ENCODE measurements at regions not wholly inside any gene's neighbourhood (a gene's known extent, or its start where the extent isn't known, plus 50 kb on each side); places are given as distances from the start of the nearest gene placed in this dataset.

GRCh38 chr2:12932192-12932591 is 215.5 kb downstream of the TRIB2 start:
- no peak for DNase-seq

GRCh38 chr2:12934146-12934756 is 217.5 kb downstream of the TRIB2 start:
- no peak for DNase-seq

DNA sequence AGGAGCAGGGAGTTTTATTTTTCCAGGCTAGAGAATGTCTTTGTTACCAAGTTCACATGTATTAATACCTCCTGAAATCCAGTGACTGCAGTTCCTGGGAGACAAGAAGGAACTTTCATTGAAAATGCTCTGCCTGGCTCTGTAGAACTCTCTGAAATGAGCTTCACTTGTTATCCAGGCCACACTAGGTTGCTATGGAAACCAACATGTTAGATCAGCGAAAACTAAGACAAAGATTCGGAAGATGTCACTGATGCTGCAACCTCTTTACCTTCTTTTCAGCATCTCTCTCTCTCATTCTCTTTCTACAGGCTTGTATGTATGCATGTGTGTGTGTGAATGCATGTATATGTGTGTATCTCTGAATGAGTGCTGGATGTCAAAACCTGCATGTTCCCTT is 218.5 kb downstream of the TRIB2 start:
- no peak for DNase-seq

GRCh38 chr2:12935796-12936195 is 219.1 kb downstream of the TRIB2 start:
- no peak for DNase-seq

GRCh38 chr2:12941203-12941602 is 224.5 kb downstream of the TRIB2 start:
- DNase-seq: no peak

GRCh38 chr2:12948231-12948960 is 231.7 kb downstream of the TRIB2 start:
- no peak for DNase-seq

- DNase-seq: no peak
These were observed 232.2 kb downstream of the TRIB2 start for GRCh38 chr2:12948961-12949353.

DNA sequence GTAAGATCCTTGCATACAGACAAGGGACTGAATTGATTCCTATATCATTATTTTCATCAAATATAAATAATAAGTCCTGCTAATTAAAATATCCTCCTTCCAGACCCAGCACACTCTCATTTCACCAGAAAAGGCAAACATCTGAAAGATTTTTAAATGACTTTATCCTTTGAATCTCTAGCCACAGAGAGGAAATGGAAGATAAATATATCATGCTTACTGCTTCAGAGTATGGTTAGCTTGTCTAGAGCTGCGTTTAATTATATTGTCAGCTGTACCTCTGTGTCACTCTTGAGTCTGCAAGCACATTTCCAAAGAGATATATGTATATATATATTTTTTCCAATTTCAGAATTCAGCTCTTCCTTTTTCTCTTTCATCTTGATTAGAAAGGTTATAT is 232.7 kb downstream of the TRIB2 start:
- DNase-seq: no peak

- no peak for DNase-seq
These were observed 233.4 kb downstream of the TRIB2 start for GRCh38 chr2:12950174-12950573.

GRCh38 chr2:12950957-12951656 is 234.4 kb downstream of the TRIB2 start:
- no peak for DNase-seq

DNA sequence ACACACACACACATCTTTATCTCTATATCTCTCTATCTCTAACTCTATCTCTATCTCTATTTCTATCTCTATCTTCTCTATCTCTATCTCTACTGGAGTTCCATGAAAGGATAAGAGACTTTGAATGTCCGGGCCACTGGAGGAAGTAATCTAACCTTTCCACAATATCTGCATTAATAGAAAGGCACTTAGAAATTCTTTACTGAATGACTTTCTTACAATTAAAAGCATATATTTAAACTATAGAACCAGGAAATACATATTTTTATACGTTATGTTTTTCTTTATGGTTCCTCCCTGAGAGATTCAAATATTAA is 234.9 kb downstream of the TRIB2 start:
- DNase-seq: no peak

DNA sequence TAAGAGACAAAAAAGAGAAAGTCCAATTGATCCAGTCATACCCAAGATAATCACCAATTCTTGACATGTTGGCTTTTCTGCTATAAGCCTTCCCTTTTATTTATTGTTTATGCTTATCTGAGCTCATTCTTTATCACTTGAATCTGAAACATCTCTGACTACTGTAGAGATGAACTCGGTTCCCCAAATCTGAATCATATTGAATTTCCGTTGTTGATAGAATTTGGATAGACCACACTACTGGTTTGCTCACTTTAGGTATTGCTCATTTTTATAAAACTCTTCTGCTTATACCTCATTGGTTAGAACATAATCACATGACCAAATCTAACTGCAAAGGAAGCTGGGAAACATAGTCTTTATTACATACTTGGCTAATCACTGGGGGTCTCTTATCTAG is 236.9 kb downstream of the TRIB2 start:
- DNase-seq: no peak

GRCh38 chr2:12955864-12956263 is 239.1 kb downstream of the TRIB2 start:
- DNase-seq: no peak

- no peak for DNase-seq
These were observed 240.5 kb downstream of the TRIB2 start for GRCh38 chr2:12957251-12957650.

DNA sequence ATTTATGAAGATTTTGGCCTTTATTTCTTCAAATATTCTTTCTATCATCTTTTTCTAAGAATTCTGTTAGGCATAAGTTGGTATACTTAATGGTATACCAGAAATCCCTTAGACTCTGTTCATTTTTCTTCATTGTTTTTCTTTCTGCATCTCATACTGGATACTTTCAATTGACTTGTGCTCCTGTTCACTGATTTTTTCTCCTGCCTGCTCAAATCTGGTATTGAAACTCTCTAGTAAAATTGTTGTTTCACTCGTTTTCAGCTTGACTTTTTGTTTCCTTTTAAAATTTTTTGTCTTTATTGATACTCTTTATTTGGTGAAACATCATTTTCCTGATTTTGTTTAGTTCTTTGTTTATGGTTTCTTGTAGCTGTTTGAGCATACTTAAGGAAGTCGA is 243.2 kb downstream of the TRIB2 start:
- no peak for DNase-seq

DNA sequence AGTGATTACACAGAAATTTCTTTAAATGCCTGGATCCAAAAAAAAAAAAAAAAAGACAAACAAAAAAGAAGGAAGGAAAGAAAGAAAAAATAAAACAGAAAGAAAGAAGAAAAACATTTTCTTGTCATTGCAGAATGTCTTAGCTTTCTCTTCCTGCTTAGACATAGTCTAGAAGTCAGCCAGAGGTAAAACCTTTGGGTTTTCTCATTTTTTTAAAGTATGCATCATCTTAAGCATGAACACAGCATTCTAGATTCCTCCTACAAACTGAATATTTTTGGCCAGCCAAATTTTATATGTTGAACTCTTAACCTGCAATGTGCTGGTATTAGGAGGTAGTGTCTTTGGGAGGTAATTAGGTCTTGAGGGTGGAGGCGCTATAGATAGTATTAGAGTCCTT is 243.9 kb downstream of the TRIB2 start:
- DNase-seq: no peak

GRCh38 chr2:12964904-12965539 is 248.3 kb downstream of the TRIB2 start:
- no peak for DNase-seq

DNA sequence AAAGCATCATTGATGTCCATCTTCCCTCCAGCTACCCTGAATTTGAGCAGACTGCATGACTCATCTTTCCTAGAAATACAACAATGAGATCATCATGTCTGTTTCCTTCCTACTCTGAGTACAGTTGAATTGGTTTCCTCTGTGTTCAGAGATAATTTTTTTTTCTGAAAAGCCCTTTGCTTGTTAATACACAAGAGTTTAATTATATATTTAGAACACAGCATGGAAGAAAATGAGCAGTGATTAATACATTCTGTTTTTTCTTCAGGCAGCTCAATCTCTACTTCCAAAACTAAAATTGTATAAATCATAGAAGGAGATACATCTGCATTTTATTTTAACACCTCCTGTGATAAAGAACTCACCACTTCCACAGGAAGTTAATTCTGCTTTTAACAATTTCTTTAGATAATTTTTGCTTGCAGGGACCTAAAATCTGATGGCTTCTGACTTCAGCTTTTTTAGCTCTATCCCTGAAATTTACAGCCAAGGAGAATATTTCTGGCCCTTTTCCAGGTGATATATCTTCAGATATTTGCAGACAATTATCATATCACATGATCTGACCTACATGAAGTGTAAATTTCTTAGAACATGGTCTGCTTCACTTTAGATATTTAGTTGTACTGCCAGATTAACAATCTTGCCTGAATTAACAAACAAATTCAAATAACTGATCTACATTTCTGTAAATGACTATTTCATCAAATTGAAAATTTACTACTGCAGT is 249.0 kb downstream of the TRIB2 start:
- no peak for DNase-seq

- DNase-seq: no peak
These were observed 251.1 kb downstream of the TRIB2 start for GRCh38 chr2:12967804-12968203.

DNA sequence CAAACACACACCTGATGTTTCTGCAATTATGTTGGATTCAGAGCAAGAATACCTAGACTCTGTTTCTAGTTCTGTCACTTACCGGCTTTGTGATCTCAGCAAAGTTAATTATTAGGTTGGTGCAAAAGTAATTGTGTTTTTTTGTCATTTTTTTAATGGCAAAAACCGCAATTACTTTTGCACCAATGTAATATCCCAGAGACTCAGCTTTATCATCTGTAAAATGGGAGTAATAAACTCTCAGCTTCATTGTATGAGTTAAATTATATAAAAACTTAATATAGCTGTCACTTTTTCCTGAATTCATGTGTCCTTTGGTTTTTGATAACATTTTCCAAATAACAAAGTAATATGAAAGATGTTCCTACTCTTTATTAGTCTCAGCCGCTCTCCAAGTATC is 251.7 kb downstream of the TRIB2 start:
- no peak for DNase-seq

DNA sequence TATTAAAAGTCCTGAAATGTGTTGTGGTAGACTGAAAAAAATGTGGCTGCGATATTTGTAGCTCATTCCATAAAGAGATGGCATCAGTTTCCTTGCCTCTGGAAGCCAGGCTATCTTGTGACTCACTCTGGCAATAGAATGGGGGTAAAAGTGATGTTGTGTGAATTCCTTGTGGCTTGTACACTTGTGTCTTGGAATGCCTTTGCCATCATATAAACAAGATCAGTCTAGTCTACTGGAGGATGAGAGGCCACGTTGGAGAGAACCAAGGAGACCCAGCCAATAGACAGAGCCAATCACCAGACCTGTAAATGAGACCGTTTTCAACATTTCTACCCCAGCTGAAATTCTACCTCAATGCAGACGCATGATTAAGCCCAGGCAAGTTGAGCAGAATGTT is 254.1 kb downstream of the TRIB2 start:
- no peak for DNase-seq

DNA sequence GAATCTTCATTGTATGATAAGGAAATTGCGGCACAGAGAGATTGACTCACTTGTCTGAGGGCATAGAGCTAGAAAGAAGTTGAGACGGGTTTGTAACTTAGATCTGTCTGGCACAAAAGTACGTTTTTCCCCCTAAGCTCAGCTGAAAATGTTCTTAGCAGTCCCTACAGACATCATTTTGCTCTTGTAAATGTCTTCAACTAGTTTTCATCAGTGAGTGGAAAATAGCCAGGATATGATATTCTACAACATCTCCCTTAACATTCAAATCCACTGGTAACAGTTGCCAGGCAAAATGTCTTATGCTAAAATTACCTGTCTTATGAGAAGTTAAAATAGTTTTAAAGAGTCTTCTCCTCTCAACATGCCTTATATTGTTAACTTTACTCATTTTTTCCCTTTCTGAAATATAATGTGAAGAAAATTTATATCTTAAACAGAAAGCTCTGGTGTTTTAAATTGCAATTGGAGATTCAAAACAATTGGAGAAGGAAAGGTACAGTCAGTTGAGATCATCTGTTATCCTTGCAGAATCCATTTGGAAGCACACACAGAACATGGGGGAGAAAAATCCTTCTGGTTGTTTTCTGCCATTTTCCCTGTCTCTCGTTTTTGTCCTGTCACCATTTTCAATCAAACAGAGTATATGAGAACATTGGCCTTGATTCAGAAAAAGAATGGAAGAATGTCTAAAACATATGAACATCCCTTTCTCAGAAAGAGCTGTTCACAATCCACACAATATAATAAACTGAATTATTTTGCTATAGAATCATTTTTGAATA is 255.0 kb downstream of the TRIB2 start:
- no peak for DNase-seq

All from stimulated activated CD4-positive, alpha-beta T cell treated with anti-CD3 and anti-CD28 coated beads, Interleukin-2, amount 100 ng/mL, for 48 hours (primary cell).